ENCODE measurements at regions not wholly inside any gene's neighbourhood (a gene's known extent, or its start where the extent isn't known, plus 50 kb on each side); places are given as distances from the start of the nearest gene placed in this dataset.

DNA sequence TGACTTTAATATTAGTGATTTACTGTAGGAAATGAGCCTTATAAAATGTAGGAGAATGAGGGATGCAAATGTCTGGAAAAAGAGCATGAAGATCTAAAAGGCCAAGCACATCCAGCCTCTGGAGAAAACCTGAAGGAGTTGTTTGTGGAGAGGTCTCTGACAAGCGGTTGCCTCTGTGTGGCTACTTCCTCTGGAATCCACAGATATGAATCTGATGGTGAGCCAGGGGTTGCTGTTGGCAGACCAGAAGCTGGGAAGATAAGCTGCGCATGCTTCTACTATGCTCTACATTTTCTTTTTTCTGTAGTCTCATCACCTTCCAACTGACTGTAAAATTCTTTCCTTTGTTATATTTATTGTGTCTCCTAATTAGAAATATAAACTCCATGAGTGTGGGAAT, 248.6 kb downstream of the OLFM3 start:
- TF ChIP-seq CEBPB (IDR thresholded peaks at IDR 0.05) (no peak), FOXM1 (IDR thresholded peaks at IDR 0.05; ENCODE audit: borderline replicate concordance, low read depth) (no peak), YY1 (IDR thresholded peaks at IDR 0.05; ENCODE audit: low read depth) (no peak)
- TF ChIP-seq, protein P1, sequence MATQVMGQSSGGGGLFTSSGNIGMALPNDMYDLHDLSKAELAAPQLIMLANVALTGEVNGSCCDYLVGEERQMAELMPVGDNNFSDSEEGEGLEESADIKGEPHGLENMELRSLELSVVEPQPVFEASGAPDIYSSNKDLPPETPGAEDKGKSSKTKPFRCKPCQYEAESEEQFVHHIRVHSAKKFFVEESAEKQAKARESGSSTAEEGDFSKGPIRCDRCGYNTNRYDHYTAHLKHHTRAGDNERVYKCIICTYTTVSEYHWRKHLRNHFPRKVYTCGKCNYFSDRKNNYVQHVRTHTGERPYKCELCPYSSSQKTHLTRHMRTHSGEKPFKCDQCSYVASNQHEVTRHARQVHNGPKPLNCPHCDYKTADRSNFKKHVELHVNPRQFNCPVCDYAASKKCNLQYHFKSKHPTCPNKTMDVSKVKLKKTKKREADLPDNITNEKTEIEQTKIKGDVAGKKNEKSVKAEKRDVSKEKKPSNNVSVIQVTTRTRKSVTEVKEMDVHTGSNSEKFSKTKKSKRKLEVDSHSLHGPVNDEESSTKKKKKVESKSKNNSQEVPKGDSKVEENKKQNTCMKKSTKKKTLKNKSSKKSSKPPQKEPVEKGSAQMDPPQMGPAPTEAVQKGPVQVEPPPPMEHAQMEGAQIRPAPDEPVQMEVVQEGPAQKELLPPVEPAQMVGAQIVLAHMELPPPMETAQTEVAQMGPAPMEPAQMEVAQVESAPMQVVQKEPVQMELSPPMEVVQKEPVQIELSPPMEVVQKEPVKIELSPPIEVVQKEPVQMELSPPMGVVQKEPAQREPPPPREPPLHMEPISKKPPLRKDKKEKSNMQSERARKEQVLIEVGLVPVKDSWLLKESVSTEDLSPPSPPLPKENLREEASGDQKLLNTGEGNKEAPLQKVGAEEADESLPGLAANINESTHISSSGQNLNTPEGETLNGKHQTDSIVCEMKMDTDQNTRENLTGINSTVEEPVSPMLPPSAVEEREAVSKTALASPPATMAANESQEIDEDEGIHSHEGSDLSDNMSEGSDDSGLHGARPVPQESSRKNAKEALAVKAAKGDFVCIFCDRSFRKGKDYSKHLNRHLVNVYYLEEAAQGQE (IDR thresholded peaks at IDR 0.05; ENCODE audit: low read depth), result no peak

Measured in Ishikawa (cell line).